ENCODE measurements at regions not wholly inside any gene's neighbourhood (a gene's known extent, or its start where the extent isn't known, plus 50 kb on each side); places are given as distances from the start of the nearest gene placed in this dataset.

- no peak for TF ChIP-seq POLR2AphosphoS5 (IDR thresholded peaks at IDR 0.05; ENCODE audit: low read depth, low read length)
- no peak for TF ChIP-seq POLR2A (IDR thresholded peaks at IDR 0.05; ENCODE audit: low read depth, low read length)
These were observed 127.6 kb upstream of the DUSP22 start for GRCh38 chr6:164720-165119.

Measured in GM12891 (cell line).